ENCODE measurements at regions not wholly inside any gene's neighbourhood (a gene's known extent, or its start where the extent isn't known, plus 50 kb on each side); places are given as distances from the start of the nearest gene placed in this dataset.

GRCh38 chr6:168240160-168240559, 79.4 kb downstream of the DACT2 start:
- TF ChIP-seq, protein P1, sequence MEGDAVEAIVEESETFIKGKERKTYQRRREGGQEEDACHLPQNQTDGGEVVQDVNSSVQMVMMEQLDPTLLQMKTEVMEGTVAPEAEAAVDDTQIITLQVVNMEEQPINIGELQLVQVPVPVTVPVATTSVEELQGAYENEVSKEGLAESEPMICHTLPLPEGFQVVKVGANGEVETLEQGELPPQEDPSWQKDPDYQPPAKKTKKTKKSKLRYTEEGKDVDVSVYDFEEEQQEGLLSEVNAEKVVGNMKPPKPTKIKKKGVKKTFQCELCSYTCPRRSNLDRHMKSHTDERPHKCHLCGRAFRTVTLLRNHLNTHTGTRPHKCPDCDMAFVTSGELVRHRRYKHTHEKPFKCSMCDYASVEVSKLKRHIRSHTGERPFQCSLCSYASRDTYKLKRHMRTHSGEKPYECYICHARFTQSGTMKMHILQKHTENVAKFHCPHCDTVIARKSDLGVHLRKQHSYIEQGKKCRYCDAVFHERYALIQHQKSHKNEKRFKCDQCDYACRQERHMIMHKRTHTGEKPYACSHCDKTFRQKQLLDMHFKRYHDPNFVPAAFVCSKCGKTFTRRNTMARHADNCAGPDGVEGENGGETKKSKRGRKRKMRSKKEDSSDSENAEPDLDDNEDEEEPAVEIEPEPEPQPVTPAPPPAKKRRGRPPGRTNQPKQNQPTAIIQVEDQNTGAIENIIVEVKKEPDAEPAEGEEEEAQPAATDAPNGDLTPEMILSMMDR (IDR thresholded peaks at IDR 0.05; ENCODE audit: poor library complexity): no peak
- TF ChIP-seq EZH2phosphoT487 (IDR thresholded peaks at IDR 0.05; ENCODE audit: low read depth, severe bottlenecking, unreplicated experiment) (no peak), EZH2 (IDR thresholded peaks at IDR 0.05; ENCODE audit: borderline replicate concordance) (no peak)

Data from hepatocyte (in vitro differentiated cells).